Right lobe of liver (tissue), 6 donors: ENCODE measurements at regions not wholly inside any gene's neighbourhood (a gene's known extent, or its start where the extent isn't known, plus 50 kb on each side); places are given as distances from the start of the nearest gene placed in this dataset.

Source experiments
- ATAC-seq, 4 donors: fragments of 200-7000 bp; cut with Tn5 transposase; one replicate each; pipeline ENCODE4 v1.9.1; 2020; ENCODE audit warnings: mild to moderate bottlenecking in 4 of 4, moderate library complexity in 4 of 4
- DNase-seq, 3 donors: peaks; one replicate each; pipeline ENCODE4 v3.0.0-alpha.2; 2020
- H3K27ac ChIP-seq, 3 donors: fragments of 200-600 bp; one replicate each; pipeline ENCODE4 v1.8.0; 2022
- H3K27me3 ChIP-seq, 2 donors: fragments of 200-600 bp; one replicate each; pipeline ENCODE4 v1.8.0; 2022
- H3K36me3 ChIP-seq, 4 donors: fragments of 200-600 bp; sonication (generic) in 1 of 4; one replicate each; pipeline versions ENCODE4 v1.5.1 to v1.8.0; 2017 to 2022; ENCODE audit warnings: control low read depth in 1 of 4
- H3K4me1 ChIP-seq, 4 donors: fragments of 200-600 bp; sonication (generic) in 1 of 4; one replicate each; pipeline versions ENCODE4 v1.5.1 to v1.8.0; 2017 to 2022; ENCODE audit warnings: control low read depth in 1 of 4
- H3K4me3 ChIP-seq, 3 donors: fragments of 200-600 bp; one replicate each; pipeline ENCODE4 v1.8.0; 2022
- H3K9me3 ChIP-seq, 4 donors: fragments of 200-600 bp; sonication (generic) in 1 of 4; one replicate each; pipeline versions ENCODE4 v1.5.1 to v1.8.0; 2017 to 2022; ENCODE audit warnings: control low read depth in 1 of 4
- CTCF ChIP-seq, 4 donors: fragments of 200-600 bp in 3 of 4; fragments of 450-650 bp in 1 of 4; IDR thresholded peaks; one replicate each; pipeline versions ENCODE4 v1.5.1 to v1.8.0; 2016 to 2022; ENCODE audit warnings: antibody characterized with exemption in 4 of 4, mild to moderate bottlenecking in 2 of 4
- POLR2A ChIP-seq: fragments of 450-650 bp; IDR thresholded peaks from one replicate; pipeline ENCODE4 v1.6.1; 2017; ENCODE audit warnings: antibody characterized with exemption, mild to moderate bottlenecking
- WGBS: methylation state at CpG from one replicate; pipeline ENCODE4 v1.1.6; 2018; ENCODE audit warnings: low coverage, low lambda C conversion rate; ENCODE audit not compliant: insufficient coverage; ENCODE audit errors: missing lambda C conversion rate; 5-methylcytosine and 5-hydroxymethylcytosine counted together
- intact Hi-C, 2 donors: fragments of 100-400 bp; cut with DNase I; formaldehyde crosslinking; loops; one replicate each; pipeline versions ENCODE4 v1.11.2 to v1.14.1; 2022
- donor health status: DM: no; HTN: yes; CAD: no.
- donor health status: DM: no; HTN: no; CAD: no.
- donor health status: DM: no; HTN: no; CAD: no.
- donor health status: DM: no; HTN: yes; CAD: no.
- donor health status: DM: no; HTN: yes; CAD: no.

- DNase-seq (no peak), ATAC-seq (no peak)
- TF ChIP-seq POLR2A (no peak), CTCF (IDR thresholded peaks at IDR 0.05) (no peak)
- no peaks in the 10 kb centered on the region for H3K27me3 ChIP-seq
- H3K36me3 ChIP-seq, result no peaks in the 10 kb centered on the region
- no peaks in the 10 kb centered on the region for H3K9me3 ChIP-seq
- H3K4me1 ChIP-seq, result no peaks in the 10 kb centered on the region
- no peak overlapping the region for H3K4me3 ChIP-seq
- H3K27ac ChIP-seq, result no peak overlapping the region
- intact Hi-C loops, result no loop called here
Observed at GRCh38 chr13:67775359-67775758, 545.2 kb upstream of the PCDH9 start.

GRCh38 chr13:67772807-67773453, 542.8 kb upstream of the PCDH9 start:
- Histone ChIP-seq H3K4me1 (no peaks in the 10 kb centered on the region), H3K27ac (no peak overlapping the region), H3K36me3 (no peaks in the 10 kb centered on the region), H3K9me3 (no peaks in the 10 kb centered on the region), H3K27me3 (no peaks in the 10 kb centered on the region), H3K4me3 (no peak overlapping the region)
- peak in 1 of 3 donors; percentile 48 for DNase-seq
- ATAC-seq, result peak in 1 of 4 donors; percentile 27
- intact Hi-C loops, result no loop called here
- TF ChIP-seq CTCF (IDR thresholded peaks at IDR 0.05) (no peak), POLR2A (no peak)
- WGBS, result no CpG with 5 or more reads among the region's 37 CpGs

GRCh38 chr13:67771106-67771505, 541.0 kb upstream of the PCDH9 start:
- ATAC-seq (no peak), DNase-seq (no peak)
- H3K4me3 ChIP-seq, result no peak overlapping the region
- no peak overlapping the region for H3K27ac ChIP-seq
- H3K27me3 ChIP-seq, result no peaks in the 10 kb centered on the region
- no peaks in the 10 kb centered on the region for H3K4me1 ChIP-seq
- intact Hi-C loops, result no loop called here
- no peak for TF ChIP-seq CTCF (IDR thresholded peaks at IDR 0.05)
- no peak for TF ChIP-seq POLR2A
- H3K9me3 ChIP-seq, result no peaks in the 10 kb centered on the region
- no peaks in the 10 kb centered on the region for H3K36me3 ChIP-seq

- no peaks in the 10 kb centered on the region for H3K36me3 ChIP-seq
- intact Hi-C loops, result no loop called here
Observed at GRCh38 chr13:67769987-67770341, 539.8 kb upstream of the PCDH9 start.

More at GRCh38 chr13:67769987-67770341, 539.8 kb upstream of the PCDH9 start:
- no peaks in the 10 kb centered on the region for H3K27me3 ChIP-seq
- no peak for DNase-seq
- no peak overlapping the region for H3K27ac ChIP-seq
- H3K9me3 ChIP-seq, result no peaks in the 10 kb centered on the region
- WGBS, result 52% methylated on average over 5 of the region's 7 CpGs
- H3K4me3 ChIP-seq, result no peak overlapping the region
- no peak for ATAC-seq
- TF ChIP-seq CTCF (IDR thresholded peaks at IDR 0.05), result no peak
- TF ChIP-seq POLR2A, result no peak
- no peaks in the 10 kb centered on the region for H3K4me1 ChIP-seq
